ENCODE measurements at regions not wholly inside any gene's neighbourhood (a gene's known extent, or its start where the extent isn't known, plus 50 kb on each side); places are given as distances from the start of the nearest gene placed in this dataset.
A peak's percentile ranks its signal among the peaks of the same experiment; 100 is the strongest.

DNA sequence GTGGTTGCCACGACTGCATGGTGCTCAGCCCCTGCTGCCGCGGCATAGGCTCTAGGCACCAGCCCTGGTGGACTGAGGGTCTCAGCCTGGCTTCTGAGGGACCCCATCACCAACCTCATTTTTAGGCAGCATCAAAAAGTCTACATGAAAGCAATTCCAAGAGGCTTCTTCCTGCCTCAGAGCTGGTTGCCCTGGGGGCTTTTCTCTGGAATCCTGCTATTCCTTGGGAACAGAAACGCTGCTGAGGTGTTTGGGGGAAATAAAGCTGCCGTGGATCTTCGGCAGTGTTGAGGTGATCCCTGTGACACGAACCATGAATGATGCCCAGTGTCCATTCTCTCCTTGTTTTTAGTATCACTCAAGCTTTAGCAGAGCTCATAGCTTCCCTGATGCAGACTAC is 148.4 kb upstream of the LRFN2 start:
- dilution Hi-C loops (cut with MboI; ENCODE audit: extremely low pct_ligation_motif_present, low sequenced_read_pairs) (no loop called here), intact Hi-C loops (cut with micrococcal nuclease) (no loop called here)
- Histone ChIP-seq H3K4me2 (ENCODE audit: insufficient read depth, low read length) (no peak overlapping the region), H3K36me3 (ENCODE audit: control insufficient read depth in 2 of 2, extremely low read depth in 1 of 2, insufficient read depth in 2 of 2, low read length in 2 of 2) (no peaks in the 10 kb centered on the region), H3K9me3 (replicated peaks; ENCODE audit: control insufficient read depth, insufficient read depth, low read length) (no peaks in the 10 kb centered on the region), H4K20me1 (replicated peaks; ENCODE audit: control insufficient read depth, extremely low read depth, insufficient read depth, low read length) (no peaks in the 10 kb centered on the region), H3K9me1 (replicated peaks; ENCODE audit: control insufficient read depth, extremely low read depth, insufficient read depth, low read length) (no peaks in the 10 kb centered on the region), H3K27ac (ENCODE audit: insufficient read depth, low read depth, low read length) (no peak overlapping the region), H3K27me3 (ENCODE audit: control insufficient read depth in 2 of 2, insufficient read depth in 2 of 2, low read length in 2 of 2) (no peaks in the 10 kb centered on the region), H3K4me3 (replicated peaks in 1 of 3; ENCODE audit: insufficient read depth in 1 of 3, low read depth in 1 of 3, low read length in 3 of 3) (no peak overlapping the region), H3K4me1 (ENCODE audit: control insufficient read depth, extremely low read depth, insufficient read depth, low read length) (peaks cover 5% of the 10 kb centered on the region), H2AFZ (ENCODE audit: low read depth, low read length) (no peak overlapping the region), H3K79me2 (ENCODE audit: control insufficient read depth, insufficient read depth, low read length) (no peaks in the 10 kb centered on the region), H3K9ac (replicated peaks; ENCODE audit: extremely low read depth, insufficient read depth, low read length) (no peak overlapping the region)
- DNase-seq (ENCODE audit: low read depth, low spot score) (no peak), FAIRE-seq (no peak)
- ChIA-PET CTCF (no interaction called here), POLR2A (no interaction called here)
- no TSS peak for BruUV-seq (replicated peaks)
- TF ChIP-seq, protein P1, sequence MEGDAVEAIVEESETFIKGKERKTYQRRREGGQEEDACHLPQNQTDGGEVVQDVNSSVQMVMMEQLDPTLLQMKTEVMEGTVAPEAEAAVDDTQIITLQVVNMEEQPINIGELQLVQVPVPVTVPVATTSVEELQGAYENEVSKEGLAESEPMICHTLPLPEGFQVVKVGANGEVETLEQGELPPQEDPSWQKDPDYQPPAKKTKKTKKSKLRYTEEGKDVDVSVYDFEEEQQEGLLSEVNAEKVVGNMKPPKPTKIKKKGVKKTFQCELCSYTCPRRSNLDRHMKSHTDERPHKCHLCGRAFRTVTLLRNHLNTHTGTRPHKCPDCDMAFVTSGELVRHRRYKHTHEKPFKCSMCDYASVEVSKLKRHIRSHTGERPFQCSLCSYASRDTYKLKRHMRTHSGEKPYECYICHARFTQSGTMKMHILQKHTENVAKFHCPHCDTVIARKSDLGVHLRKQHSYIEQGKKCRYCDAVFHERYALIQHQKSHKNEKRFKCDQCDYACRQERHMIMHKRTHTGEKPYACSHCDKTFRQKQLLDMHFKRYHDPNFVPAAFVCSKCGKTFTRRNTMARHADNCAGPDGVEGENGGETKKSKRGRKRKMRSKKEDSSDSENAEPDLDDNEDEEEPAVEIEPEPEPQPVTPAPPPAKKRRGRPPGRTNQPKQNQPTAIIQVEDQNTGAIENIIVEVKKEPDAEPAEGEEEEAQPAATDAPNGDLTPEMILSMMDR (IDR thresholded peaks at IDR 0.05; ENCODE audit: extremely low read depth in 1 of 2, insufficient read depth in 1 of 2, low read depth in 1 of 2, low read length in 2 of 2) = no peak
- TF ChIP-seq, protein P2, sequence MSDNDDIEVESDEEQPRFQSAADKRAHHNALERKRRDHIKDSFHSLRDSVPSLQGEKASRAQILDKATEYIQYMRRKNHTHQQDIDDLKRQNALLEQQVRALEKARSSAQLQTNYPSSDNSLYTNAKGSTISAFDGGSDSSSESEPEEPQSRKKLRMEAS (IDR thresholded peaks at IDR 0.05; ENCODE audit: insufficient read depth, insufficient read length) = no peak
- no peak for TF ChIP-seq FOS (IDR thresholded peaks at IDR 0.05; ENCODE audit: borderline replicate concordance, insufficient read depth, low read length)
- TF ChIP-seq POLR2A (IDR thresholded peaks at IDR 0.05; ENCODE audit: low read depth, low read length) = no peak
- TF ChIP-seq JUN (IDR thresholded peaks at IDR 0.05; ENCODE audit: borderline replicate concordance, insufficient read depth, insufficient read length, low read depth) = no peak
- TF ChIP-seq EZH2 (IDR thresholded peaks at IDR 0.05; ENCODE audit: borderline replicate concordance, low read depth, low read length, severe bottlenecking) = peak; percentile 37

DNA sequence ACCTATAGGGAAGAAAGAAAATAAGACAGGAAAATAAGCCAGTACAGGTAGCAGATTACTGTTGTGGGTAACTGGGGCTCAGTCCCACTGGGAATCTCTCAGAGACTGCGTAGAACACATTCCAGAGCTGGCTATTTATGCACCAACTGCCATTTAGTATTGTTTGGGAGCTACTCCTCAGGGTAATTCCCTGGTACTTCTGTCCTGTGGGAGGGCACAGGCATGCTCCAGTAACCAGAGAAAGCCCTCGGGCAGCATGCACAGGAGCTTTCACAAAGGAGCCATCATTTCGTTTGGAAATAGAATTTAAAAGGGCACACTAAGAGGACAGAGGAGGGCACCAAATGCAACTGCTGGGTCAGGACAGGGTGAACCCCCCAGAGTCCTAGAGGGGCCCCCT is 148.0 kb upstream of the LRFN2 start:
- DNase-seq (ENCODE audit: low read depth, low spot score) = no peak

More for the DNA sequence above, 148.0 kb upstream of the LRFN2 start:
- Histone ChIP-seq H3K79me2 (ENCODE audit: control insufficient read depth, insufficient read depth, low read length) (no peaks in the 10 kb centered on the region), H4K20me1 (replicated peaks; ENCODE audit: control insufficient read depth, extremely low read depth, insufficient read depth, low read length) (no peaks in the 10 kb centered on the region), H2AFZ (ENCODE audit: low read depth, low read length) (no peak overlapping the region), H3K4me3 (replicated peaks in 1 of 3; ENCODE audit: insufficient read depth in 1 of 3, low read depth in 1 of 3, low read length in 3 of 3) (no peak overlapping the region), H3K9me3 (replicated peaks; ENCODE audit: control insufficient read depth, insufficient read depth, low read length) (no peaks in the 10 kb centered on the region), H3K36me3 (ENCODE audit: control insufficient read depth in 2 of 2, extremely low read depth in 1 of 2, insufficient read depth in 2 of 2, low read length in 2 of 2) (no peaks in the 10 kb centered on the region), H3K4me1 (ENCODE audit: control insufficient read depth, extremely low read depth, insufficient read depth, low read length) (peaks cover 5% of the 10 kb centered on the region), H3K9ac (replicated peaks; ENCODE audit: extremely low read depth, insufficient read depth, low read length) (no peak overlapping the region), H3K4me2 (ENCODE audit: insufficient read depth, low read length) (no peak overlapping the region), H3K27me3 (ENCODE audit: control insufficient read depth in 2 of 2, insufficient read depth in 2 of 2, low read length in 2 of 2) (no peaks in the 10 kb centered on the region), H3K27ac (ENCODE audit: insufficient read depth, low read depth, low read length) (no peak overlapping the region), H3K9me1 (replicated peaks; ENCODE audit: control insufficient read depth, extremely low read depth, insufficient read depth, low read length) (no peaks in the 10 kb centered on the region)
- FAIRE-seq = no peak
- TF ChIP-seq POLR2A (IDR thresholded peaks at IDR 0.05; ENCODE audit: low read depth, low read length) (no peak), JUN (IDR thresholded peaks at IDR 0.05; ENCODE audit: borderline replicate concordance, insufficient read depth, insufficient read length, low read depth) (no peak), POLR2AphosphoS5 (IDR thresholded peaks at IDR 0.05; ENCODE audit: insufficient read depth, low read depth, low read length) (no peak), EZH2 (IDR thresholded peaks at IDR 0.05; ENCODE audit: borderline replicate concordance, low read depth, low read length, severe bottlenecking) (no peak), MYC (IDR thresholded peaks at IDR 0.05; ENCODE audit: low read depth, low read length) (no peak), FOS (IDR thresholded peaks at IDR 0.05; ENCODE audit: borderline replicate concordance, insufficient read depth, low read length) (no peak), GATA2 (IDR thresholded peaks at IDR 0.05; ENCODE audit: insufficient read depth, insufficient read length, low read depth, low read length) (no peak)
- TF ChIP-seq, protein P1 (IDR thresholded peaks at IDR 0.05; ENCODE audit: extremely low read depth in 1 of 2, insufficient read depth in 1 of 2, low read depth in 1 of 2, low read length in 2 of 2) = no peak
- TF ChIP-seq, protein P2 (IDR thresholded peaks at IDR 0.05; ENCODE audit: insufficient read depth, insufficient read length) = no peak
- dilution Hi-C loops (cut with MboI; ENCODE audit: extremely low pct_ligation_motif_present, low sequenced_read_pairs) (no loop called here), intact Hi-C loops (cut with micrococcal nuclease) (no loop called here)
- CTCF ChIA-PET = no interaction called here
- BruUV-seq (replicated peaks) = no TSS peak
- POLR2A ChIA-PET = no interaction called here
